ENCODE measurements at regions not wholly inside any gene's neighbourhood (a gene's known extent, or its start where the extent isn't known, plus 50 kb on each side); places are given as distances from the start of the nearest gene placed in this dataset.

DNA sequence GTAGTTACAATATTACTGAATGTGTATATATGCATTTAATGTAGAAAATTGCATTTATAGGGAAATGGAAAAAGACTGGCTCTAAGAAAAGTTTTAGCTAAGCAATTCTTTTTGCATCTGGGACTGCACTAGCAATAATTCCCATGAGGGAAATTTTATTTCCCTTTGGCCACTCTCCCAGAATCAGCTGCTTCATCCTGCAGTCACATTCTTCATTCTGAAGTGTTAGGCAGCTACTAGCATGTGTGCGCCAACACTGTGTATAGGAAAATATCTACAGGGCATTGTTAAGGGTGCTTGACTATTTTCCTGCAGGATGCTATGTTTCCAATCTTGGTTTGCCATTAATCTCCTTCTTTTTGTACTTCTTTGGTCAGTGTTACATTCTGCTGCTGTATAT, 312.8 kb upstream of the PCDH20 start (continued):
- no peak for TF ChIP-seq MYC (CRISPR knock-in tag; IDR thresholded peaks at IDR 0.05; ENCODE audit: borderline replicate concordance)
- TF ChIP-seq, protein P1, sequence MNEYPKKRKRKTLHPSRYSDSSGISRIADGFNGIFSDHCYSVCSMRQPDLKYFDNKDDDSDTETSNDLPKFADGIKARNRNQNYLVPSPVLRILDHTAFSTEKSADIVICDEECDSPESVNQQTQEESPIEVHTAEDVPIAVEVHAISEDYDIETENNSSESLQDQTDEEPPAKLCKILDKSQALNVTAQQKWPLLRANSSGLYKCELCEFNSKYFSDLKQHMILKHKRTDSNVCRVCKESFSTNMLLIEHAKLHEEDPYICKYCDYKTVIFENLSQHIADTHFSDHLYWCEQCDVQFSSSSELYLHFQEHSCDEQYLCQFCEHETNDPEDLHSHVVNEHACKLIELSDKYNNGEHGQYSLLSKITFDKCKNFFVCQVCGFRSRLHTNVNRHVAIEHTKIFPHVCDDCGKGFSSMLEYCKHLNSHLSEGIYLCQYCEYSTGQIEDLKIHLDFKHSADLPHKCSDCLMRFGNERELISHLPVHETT (CRISPR knock-in tag; conservative IDR thresholded peaks at IDR 0.05) = no peak
- TF ChIP-seq, protein P2, sequence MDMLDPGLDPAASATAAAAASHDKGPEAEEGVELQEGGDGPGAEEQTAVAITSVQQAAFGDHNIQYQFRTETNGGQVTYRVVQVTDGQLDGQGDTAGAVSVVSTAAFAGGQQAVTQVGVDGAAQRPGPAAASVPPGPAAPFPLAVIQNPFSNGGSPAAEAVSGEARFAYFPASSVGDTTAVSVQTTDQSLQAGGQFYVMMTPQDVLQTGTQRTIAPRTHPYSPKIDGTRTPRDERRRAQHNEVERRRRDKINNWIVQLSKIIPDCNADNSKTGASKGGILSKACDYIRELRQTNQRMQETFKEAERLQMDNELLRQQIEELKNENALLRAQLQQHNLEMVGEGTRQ (IDR thresholded peaks at IDR 0.05; ENCODE audit: low read depth, low read length) = no peak
- TF ChIP-seq, protein P2 (CRISPR knock-in tag; IDR thresholded peaks at IDR 0.05; ENCODE audit: borderline replicate concordance) = no peak
- no peak for TF ChIP-seq ZNF496 (CRISPR knock-in tag; IDR thresholded peaks at IDR 0.05; ENCODE audit: insufficient replicate concordance)

DNA sequence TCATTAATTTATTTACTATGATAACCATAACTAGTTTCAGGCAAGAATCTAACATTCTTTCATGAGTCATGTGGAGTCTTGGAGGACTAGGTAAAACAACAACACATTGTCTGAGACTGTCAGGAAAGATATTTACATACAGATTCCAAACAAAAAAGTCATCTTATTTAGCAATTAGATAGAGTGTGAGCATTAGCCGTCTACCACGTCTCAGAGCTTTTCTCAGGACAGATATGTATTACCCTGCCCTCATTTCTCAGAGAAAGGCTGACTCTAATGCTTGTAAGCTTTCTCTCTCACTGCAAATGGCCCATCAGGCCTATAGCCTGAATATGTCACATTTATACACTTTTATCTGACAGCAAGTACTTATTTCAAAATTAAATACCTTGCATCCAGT, 312.1 kb upstream of the PCDH20 start:
- in situ Hi-C loops (cut with HindIII; ENCODE audit: extremely low pct_ligation_motif_present, low pct_unique_long_range_greater_than_20kb) = no loop called here
- Histone ChIP-seq H3K36me3 (replicated peaks in 1 of 2; ENCODE audit: control insufficient read depth in 1 of 2, insufficient read depth in 2 of 2, low read length in 2 of 2) (no peaks in the 10 kb centered on the region), H3K9me3 (ENCODE audit: low read length) (no peaks in the 10 kb centered on the region), H3K9ac (ENCODE audit: insufficient read depth, low read depth, low read length) (no peak overlapping the region), H3K27ac (ENCODE audit: extremely low read length, insufficient read depth, low read length) (no peak overlapping the region), H3K4me3 (replicated peaks in 1 of 3; ENCODE audit: insufficient read depth in 1 of 3, low read depth in 2 of 3, low read length in 3 of 3) (no peak overlapping the region), H3K79me2 (ENCODE audit: insufficient read depth, low read length) (no peaks in the 10 kb centered on the region), H3K27me3 (ENCODE audit: control insufficient read depth in 1 of 2, insufficient read depth in 2 of 2, low read length in 2 of 2) (no peaks in the 10 kb centered on the region), H3K4me1 (ENCODE audit: insufficient read depth, low read length) (no peaks in the 10 kb centered on the region), H4K20me1 (ENCODE audit: insufficient read depth, low read length) (no peaks in the 10 kb centered on the region), H3K4me2 (ENCODE audit: low read depth, low read length) (no peak overlapping the region), H2AFZ (ENCODE audit: low read length) (no peak overlapping the region)
- FAIRE-seq = no peak
- POLR2A ChIA-PET = no interaction called here
- intact Hi-C loops (cut with micrococcal nuclease; ENCODE audit: unreplicated experiment) = no loop called here
- BruUV-seq (replicated peaks) = no TSS peak
- CTCF ChIA-PET (ENCODE audit: low intra/inter-chr PET ratio, low total read pairs) = no interaction called here
- no peak for ATAC-seq
- 0% methylated on average over 2 of the region's 2 CpGs for WGBS (ENCODE audit: low lambda C conversion rate)
- DNase-seq (ENCODE audit: low spot score) = no peak
- TF ChIP-seq, protein P3, sequence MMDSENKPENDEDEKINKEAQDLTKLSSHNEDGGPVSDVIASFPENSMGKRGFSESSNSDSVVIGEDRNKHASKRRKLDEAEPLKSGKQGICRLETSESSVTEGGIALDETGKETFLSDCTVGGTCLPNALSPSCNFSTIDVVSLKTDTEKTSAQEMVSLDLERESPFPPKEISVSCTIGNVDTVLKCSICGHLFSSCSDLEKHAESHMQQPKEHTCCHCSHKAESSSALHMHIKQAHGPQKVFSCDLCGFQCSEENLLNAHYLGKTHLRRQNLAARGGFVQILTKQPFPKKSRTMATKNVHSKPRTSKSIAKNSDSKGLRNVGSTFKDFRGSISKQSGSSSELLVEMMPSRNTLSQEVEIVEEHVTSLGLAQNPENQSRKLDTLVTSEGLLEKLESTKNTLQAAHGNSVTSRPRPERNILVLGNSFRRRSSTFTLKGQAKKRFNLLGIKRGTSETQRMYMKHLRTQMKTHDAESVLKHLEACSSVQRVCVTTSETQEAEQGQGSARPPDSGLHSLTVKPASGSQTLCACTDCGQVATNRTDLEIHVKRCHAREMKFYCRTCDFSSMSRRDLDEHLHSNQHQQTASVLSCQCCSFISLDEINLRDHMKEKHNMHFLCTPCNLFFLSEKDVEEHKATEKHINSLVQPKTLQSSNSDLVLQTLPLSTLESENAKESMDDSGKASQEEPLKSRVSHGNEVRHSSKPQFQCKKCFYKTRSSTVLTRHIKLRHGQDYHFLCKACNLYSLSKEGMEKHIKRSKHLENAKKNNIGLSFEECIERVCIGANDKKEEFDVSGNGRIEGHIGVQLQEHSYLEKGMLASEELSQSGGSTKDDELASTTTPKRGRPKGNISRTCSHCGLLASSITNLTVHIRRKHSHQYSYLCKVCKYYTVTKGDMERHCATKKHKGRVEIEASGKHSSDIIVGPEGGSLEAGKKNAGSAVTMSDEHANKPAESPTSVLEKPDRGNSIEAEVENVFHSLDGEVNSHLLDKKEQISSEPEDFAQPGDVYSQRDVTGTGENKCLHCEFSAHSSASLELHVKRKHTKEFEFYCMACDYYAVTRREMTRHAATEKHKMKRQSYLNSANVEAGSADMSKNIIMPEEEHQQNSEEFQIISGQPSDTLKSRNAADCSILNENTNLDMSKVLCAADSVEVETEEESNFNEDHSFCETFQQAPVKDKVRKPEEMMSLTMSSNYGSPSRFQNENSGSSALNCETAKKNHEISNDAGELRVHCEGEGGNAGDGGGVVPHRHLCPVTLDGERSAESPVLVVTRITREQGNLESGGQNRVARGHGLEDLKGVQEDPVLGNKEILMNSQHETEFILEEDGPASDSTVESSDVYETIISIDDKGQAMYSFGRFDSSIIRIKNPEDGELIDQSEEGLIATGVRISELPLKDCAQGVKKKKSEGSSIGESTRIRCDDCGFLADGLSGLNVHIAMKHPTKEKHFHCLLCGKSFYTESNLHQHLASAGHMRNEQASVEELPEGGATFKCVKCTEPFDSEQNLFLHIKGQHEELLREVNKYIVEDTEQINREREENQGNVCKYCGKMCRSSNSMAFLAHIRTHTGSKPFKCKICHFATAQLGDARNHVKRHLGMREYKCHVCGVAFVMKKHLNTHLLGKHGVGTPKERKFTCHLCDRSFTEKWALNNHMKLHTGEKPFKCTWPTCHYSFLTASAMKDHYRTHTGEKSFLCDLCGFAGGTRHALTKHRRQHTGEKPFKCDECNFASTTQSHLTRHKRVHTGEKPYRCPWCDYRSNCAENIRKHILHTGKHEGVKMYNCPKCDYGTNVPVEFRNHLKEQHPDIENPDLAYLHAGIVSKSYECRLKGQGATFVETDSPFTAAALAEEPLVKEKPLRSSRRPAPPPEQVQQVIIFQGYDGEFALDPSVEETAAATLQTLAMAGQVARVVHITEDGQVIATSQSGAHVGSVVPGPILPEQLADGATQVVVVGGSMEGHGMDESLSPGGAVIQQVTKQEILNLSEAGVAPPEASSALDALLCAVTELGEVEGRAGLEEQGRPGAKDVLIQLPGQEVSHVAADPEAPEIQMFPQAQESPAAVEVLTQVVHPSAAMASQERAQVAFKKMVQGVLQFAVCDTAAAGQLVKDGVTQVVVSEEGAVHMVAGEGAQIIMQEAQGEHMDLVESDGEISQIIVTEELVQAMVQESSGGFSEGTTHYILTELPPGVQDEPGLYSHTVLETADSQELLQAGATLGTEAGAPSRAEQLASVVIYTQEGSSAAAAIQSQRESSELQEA (CRISPR knock-in tag; IDR thresholded peaks at IDR 0.05; ENCODE audit: not compliant biosample characterization) = no peak
- TF ChIP-seq TP53 (CRISPR knock-in tag; conservative IDR thresholded peaks at IDR 0.05) = no peak
- TF ChIP-seq ZMYM3 (CRISPR knock-in tag; IDR thresholded peaks at IDR 0.05) = no peak
- TF ChIP-seq TEAD2 (CRISPR knock-in tag; IDR thresholded peaks at IDR 0.05) = no peak
- TF ChIP-seq SNRNP70 (IDR thresholded peaks at IDR 0.05; ENCODE audit: low read depth, low read length) = no peak
- no peak for TF ChIP-seq NRL (CRISPR knock-in tag; IDR thresholded peaks at IDR 0.05; ENCODE audit: borderline replicate concordance)
- TF ChIP-seq ZNF616 (CRISPR knock-in tag; IDR thresholded peaks at IDR 0.05; ENCODE audit: low read depth) = no peak
